BJ (cell line): ENCODE measurements at regions not wholly inside any gene's neighbourhood (a gene's known extent, or its start where the extent isn't known, plus 50 kb on each side); places are given as distances from the start of the nearest gene placed in this dataset.

Source experiments
- CTCF ChIA-PET: fragments of 350-600 bp; formaldehyde crosslinking; extraction: SDS; loops from one replicate; lab custom pipeline; 2021; ENCODE audit warnings: antibody characterized with exemption, inconsistent platforms; lab: Yijun Ruan, JAX
- POLR2A ChIA-PET: fragments of 300-600 bp; sonication (Branson Sonifier 250); formaldehyde crosslinking; extraction: SDS; loops from one replicate; lab custom pipeline; 2021; ENCODE audit warnings: antibody characterized with exemption; lab: Charles Lee
- DNase-seq: peaks from one replicate; pipeline ENCODE4 v3.0.0-alpha.2; 2011; ENCODE audit warnings: low read depth
- H3K27me3 ChIP-seq: 2 replicates; pipeline ENCODE4 v1.6.0; 2011; ENCODE audit warnings: low read length; ENCODE audit not compliant: control insufficient read depth, insufficient read depth
- H3K36me3 ChIP-seq: 2 replicates; pipeline ENCODE4 v1.5.1; 2011; ENCODE audit warnings: low read length; ENCODE audit not compliant: control insufficient read depth, insufficient read depth
- H3K4me3 ChIP-seq: 2 replicates; pipeline ENCODE4 v1.5.1; 2011; ENCODE audit warnings: low read depth, mild to moderate bottlenecking, control low read depth, low read length
- TF ChIP-seq, protein P1 (sequence below): IDR thresholded peaks from 2 replicates; pipeline ENCODE4 v1.5.1; 2011; ENCODE audit warnings: low read depth, mild to moderate bottlenecking, control low read depth, inconsistent platforms, low read length, moderate library complexity; ENCODE audit not compliant: insufficient read depth

- no peak for DNase-seq
- H3K36me3 ChIP-seq, result no peaks in the 10 kb centered on the region
- ChIA-PET POLR2A (no interaction called here), CTCF (no interaction called here)
- TF ChIP-seq, protein P1, sequence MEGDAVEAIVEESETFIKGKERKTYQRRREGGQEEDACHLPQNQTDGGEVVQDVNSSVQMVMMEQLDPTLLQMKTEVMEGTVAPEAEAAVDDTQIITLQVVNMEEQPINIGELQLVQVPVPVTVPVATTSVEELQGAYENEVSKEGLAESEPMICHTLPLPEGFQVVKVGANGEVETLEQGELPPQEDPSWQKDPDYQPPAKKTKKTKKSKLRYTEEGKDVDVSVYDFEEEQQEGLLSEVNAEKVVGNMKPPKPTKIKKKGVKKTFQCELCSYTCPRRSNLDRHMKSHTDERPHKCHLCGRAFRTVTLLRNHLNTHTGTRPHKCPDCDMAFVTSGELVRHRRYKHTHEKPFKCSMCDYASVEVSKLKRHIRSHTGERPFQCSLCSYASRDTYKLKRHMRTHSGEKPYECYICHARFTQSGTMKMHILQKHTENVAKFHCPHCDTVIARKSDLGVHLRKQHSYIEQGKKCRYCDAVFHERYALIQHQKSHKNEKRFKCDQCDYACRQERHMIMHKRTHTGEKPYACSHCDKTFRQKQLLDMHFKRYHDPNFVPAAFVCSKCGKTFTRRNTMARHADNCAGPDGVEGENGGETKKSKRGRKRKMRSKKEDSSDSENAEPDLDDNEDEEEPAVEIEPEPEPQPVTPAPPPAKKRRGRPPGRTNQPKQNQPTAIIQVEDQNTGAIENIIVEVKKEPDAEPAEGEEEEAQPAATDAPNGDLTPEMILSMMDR, result no peak
- no peak overlapping the region for H3K4me3 ChIP-seq
- H3K27me3 ChIP-seq, result no peaks in the 10 kb centered on the region
These were observed 148.4 kb downstream of the TENT4A start for GRCh38 chr5:6861667-6862066.

DNA sequence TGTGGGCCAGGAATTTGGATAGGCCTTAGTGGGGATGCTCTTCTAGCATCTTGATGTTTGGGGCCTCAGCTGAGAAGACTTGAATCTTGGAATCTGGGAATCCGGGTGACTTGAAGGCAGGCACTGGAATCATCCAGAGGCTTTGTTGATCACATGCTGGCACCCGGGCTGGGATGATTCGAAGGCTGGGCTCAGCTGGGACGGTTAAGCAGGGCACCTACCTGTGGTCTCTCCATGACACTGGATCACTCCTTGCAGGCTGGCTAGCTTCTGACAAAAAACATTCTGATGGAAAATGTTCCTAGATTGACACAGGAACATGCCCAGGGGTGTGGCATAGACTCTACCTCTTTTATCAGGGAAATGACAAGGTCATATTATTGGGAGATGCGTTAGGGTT is 149.1 kb downstream of the TENT4A start:
- no peaks in the 10 kb centered on the region for H3K36me3 ChIP-seq
- no peaks in the 10 kb centered on the region for H3K27me3 ChIP-seq
- DNase-seq, result no peak
- ChIA-PET POLR2A (no interaction called here), CTCF (no interaction called here)
- no peak overlapping the region for H3K4me3 ChIP-seq
- TF ChIP-seq, protein P1, result no peak

- Histone ChIP-seq H3K4me3 (no peak overlapping the region), H3K36me3 (no peaks in the 10 kb centered on the region), H3K27me3 (no peaks in the 10 kb centered on the region)
- ChIA-PET POLR2A (no interaction called here), CTCF (no interaction called here)
- no peak for DNase-seq
- TF ChIP-seq, protein P1, result no peak
These were observed 154.5 kb downstream of the TENT4A start for GRCh38 chr5:6867712-6868111.

GRCh38 chr5:6868171-6868570 is 154.9 kb downstream of the TENT4A start:
- DNase-seq, result no peak
- POLR2A ChIA-PET, result no interaction called here
- TF ChIP-seq, protein P1, result no peak
- CTCF ChIA-PET, result no interaction called here
- Histone ChIP-seq H3K4me3 (no peak overlapping the region), H3K36me3 (no peaks in the 10 kb centered on the region), H3K27me3 (no peaks in the 10 kb centered on the region)

GRCh38 chr5:6868575-6869215 is 155.5 kb downstream of the TENT4A start:
- TF ChIP-seq, protein P1, result no peak
- ChIA-PET POLR2A (no interaction called here), CTCF (interaction anchor here (0.6 kb wide), 1 partner anchor 118 kb away, joined by 3 read pairs; no protein-coding TSS in a partner anchor)
- no peak for DNase-seq
- no peak overlapping the region for H3K4me3 ChIP-seq
- H3K27me3 ChIP-seq, result no peaks in the 10 kb centered on the region
- no peaks in the 10 kb centered on the region for H3K36me3 ChIP-seq
